ENCODE measurements at regions not wholly inside any gene's neighbourhood (a gene's known extent, or its start where the extent isn't known, plus 50 kb on each side); places are given as distances from the start of the nearest gene placed in this dataset.

DNA sequence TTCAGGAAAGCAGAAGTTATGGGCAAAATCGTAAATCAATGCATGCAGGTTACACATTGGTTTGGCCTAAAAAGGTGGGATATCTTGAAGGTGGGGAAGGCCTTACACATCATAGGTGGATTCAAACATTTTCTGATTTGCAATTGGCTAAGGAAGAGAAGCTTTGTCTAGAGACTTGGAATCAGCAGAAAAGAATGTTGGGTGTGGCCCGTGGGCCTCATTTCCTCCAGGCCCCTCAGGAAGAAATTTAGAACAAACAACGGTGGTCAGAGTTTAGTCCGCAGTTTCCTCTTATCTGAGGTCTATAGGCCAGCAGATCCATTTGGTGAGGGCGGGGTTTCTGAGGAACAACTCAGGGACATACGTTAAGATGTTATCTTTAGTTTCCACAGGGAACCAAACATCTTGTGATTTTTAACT, 50.9 kb upstream of the AFF3 start:
- no peak overlapping the region for H3K27ac ChIP-seq
- TF ChIP-seq, protein P1, sequence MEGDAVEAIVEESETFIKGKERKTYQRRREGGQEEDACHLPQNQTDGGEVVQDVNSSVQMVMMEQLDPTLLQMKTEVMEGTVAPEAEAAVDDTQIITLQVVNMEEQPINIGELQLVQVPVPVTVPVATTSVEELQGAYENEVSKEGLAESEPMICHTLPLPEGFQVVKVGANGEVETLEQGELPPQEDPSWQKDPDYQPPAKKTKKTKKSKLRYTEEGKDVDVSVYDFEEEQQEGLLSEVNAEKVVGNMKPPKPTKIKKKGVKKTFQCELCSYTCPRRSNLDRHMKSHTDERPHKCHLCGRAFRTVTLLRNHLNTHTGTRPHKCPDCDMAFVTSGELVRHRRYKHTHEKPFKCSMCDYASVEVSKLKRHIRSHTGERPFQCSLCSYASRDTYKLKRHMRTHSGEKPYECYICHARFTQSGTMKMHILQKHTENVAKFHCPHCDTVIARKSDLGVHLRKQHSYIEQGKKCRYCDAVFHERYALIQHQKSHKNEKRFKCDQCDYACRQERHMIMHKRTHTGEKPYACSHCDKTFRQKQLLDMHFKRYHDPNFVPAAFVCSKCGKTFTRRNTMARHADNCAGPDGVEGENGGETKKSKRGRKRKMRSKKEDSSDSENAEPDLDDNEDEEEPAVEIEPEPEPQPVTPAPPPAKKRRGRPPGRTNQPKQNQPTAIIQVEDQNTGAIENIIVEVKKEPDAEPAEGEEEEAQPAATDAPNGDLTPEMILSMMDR (conservative IDR thresholded peaks at IDR 0.05), result no peak

DNA sequence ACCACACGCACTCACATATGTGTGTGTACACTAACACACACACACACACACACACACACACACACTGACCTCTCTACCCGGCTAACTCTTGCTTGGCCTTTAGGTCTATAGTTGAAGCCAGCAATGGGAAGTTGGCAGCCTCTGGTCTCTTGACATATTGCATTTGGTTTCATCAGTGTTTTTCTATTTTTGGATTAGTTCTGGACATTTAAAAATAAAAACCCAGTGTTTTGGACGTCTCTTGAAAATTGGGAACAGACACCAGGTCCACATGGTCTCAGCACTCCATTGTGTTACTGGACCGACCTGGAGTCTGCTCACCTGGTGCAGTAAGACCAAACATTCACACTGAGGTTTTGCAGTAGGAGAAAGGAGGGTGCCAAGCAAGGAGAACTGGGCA, 50.4 kb upstream of the AFF3 start:
- no peak overlapping the region for H3K27ac ChIP-seq
- TF ChIP-seq, protein P1 (conservative IDR thresholded peaks at IDR 0.05), result no peak

DNA sequence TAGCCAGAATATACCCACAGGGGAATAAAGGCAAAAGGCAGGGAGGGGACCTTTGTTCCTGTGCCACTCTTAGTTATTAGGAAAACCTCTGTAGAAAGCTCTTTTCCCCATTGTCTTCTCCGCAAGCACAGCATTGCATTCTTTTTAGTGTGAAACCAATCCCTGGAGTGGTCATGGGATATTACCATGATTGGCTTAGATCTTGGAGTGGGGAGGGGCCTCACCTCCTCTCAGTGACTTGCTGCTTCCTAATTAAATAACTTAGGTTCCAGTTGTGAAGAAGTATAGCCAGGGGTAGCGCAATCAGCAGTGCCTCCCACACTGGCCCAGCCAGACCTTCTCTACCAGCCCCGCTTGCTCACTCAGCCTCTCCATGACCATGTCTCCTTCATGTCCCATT, 49.9 kb upstream of the AFF3 start:
- H3K27ac ChIP-seq, result no peak overlapping the region
- TF ChIP-seq, protein P1 (conservative IDR thresholded peaks at IDR 0.05), result no peak

Measured in VCaP (cell line).